ENCODE measurements at regions not wholly inside any gene's neighbourhood (a gene's known extent, or its start where the extent isn't known, plus 50 kb on each side); places are given as distances from the start of the nearest gene placed in this dataset.
A peak's percentile ranks its signal among the peaks of the same experiment; 100 is the strongest.

DNA sequence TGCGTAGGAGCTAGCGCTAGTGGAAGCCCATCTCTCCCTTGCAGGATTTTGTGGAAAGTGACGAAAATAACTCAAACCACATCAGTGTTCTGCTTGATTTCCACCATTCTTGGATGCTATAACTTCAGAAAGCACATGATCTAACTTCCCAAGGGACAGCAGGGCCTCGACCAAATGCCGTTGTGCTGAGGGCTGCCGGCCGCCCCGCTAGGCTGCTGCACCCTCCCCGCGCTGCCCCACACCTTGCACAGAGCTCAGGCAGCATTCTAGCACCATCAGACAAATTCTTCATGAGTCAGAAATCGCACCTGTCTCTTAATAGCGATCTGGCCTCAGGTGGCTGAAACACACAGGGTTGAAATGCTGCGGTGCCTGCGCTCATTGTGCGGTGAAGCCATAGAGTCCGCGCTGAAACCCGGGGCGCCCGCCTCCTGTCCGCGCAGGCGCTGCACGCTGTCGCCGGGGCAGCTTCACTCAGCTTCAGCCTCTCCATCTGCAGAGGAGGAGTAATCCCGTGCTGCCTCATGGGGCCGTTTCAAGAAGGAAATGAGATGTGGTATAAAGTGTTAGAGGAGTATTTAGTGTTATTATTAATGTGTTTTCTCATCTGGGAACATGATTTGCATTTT is 59.2 kb upstream of the B3GAT1 start:
- in situ Hi-C loops (cut with MboI; ENCODE audit: low pct_unique_long_range_greater_than_20kb, low sequenced_read_pairs, unreplicated experiment): no loop called here
- DNase-seq (ENCODE audit: low spot score): no peak

GRCh38 chr11:134470238-134470637 is 58.2 kb upstream of the B3GAT1 start:
- TF ChIP-seq, protein P1, sequence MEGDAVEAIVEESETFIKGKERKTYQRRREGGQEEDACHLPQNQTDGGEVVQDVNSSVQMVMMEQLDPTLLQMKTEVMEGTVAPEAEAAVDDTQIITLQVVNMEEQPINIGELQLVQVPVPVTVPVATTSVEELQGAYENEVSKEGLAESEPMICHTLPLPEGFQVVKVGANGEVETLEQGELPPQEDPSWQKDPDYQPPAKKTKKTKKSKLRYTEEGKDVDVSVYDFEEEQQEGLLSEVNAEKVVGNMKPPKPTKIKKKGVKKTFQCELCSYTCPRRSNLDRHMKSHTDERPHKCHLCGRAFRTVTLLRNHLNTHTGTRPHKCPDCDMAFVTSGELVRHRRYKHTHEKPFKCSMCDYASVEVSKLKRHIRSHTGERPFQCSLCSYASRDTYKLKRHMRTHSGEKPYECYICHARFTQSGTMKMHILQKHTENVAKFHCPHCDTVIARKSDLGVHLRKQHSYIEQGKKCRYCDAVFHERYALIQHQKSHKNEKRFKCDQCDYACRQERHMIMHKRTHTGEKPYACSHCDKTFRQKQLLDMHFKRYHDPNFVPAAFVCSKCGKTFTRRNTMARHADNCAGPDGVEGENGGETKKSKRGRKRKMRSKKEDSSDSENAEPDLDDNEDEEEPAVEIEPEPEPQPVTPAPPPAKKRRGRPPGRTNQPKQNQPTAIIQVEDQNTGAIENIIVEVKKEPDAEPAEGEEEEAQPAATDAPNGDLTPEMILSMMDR (IDR thresholded peaks at IDR 0.05; ENCODE audit: extremely low read depth, insufficient read depth, missing control alignments): no peak
- in situ Hi-C loops (cut with MboI; ENCODE audit: low pct_unique_long_range_greater_than_20kb, low sequenced_read_pairs, unreplicated experiment): no loop called here

More for the DNA sequence above, 59.2 kb upstream of the B3GAT1 start:
- TF ChIP-seq, protein P1 (IDR thresholded peaks at IDR 0.05; ENCODE audit: extremely low read depth, insufficient read depth, missing control alignments): no peak

DNA sequence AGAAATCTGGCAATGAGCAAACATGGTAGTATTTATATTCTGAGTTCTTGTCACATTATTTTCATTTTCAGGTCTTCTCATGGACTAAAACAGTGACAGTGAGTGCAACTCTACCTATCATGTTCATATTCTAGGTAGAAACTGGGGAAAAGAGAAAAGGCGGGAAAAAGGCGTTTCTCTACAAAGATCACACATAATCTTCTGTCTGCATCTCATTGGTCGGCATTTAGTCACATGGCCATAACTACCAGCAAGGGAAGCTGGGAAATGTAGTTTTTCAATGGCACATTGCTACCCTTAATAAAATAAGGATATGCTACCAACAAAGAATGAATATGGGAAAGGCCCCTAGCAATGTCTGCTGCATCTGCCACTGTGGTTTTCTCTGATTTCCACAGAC is 57.6 kb upstream of the B3GAT1 start:
- DNase-seq (ENCODE audit: low spot score): peak; percentile 45
- in situ Hi-C loops (cut with MboI; ENCODE audit: low pct_unique_long_range_greater_than_20kb, low sequenced_read_pairs, unreplicated experiment): no loop called here
- TF ChIP-seq, protein P1 (IDR thresholded peaks at IDR 0.05; ENCODE audit: extremely low read depth, insufficient read depth, missing control alignments): no peak

More at GRCh38 chr11:134470238-134470637, 58.2 kb upstream of the B3GAT1 start:
- no peak for DNase-seq (ENCODE audit: low spot score)

- in situ Hi-C loops (cut with MboI; ENCODE audit: low pct_unique_long_range_greater_than_20kb, low sequenced_read_pairs, unreplicated experiment): no loop called here
- TF ChIP-seq, protein P1 (IDR thresholded peaks at IDR 0.05; ENCODE audit: extremely low read depth, insufficient read depth, missing control alignments): no peak
- no peak for DNase-seq (ENCODE audit: low spot score)
These were observed 56.8 kb upstream of the B3GAT1 start for GRCh38 chr11:134468796-134469195.

DNA sequence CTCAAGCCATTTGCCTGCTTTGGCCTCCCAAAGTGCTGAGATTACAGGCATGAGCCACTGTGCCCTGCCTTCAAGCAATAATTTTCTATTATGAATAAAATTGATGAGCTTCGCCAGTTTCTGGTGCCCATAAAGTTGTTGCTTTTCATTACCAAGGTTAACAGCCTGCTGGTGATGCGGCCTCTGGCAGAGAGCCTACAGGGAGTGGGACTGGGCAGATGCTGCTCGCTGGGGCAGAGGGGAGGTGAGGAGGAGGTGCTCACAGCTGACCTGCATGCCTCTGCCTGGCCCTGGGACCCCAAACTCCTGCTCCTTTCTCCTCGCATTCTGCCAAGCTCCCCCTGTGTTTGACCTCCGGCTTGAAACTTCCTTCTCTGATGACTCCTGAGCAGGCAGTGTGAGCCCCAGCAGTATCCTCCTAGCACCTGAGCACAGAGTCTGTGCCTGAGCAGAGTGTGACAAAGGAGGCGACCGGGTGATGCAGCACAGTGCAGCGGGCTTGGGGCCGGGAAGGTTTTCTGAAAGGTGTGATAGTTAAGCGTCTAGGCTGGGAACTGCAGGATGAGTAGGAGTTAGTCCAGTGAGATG is 56.1 kb upstream of the B3GAT1 start:
- TF ChIP-seq, protein P1 (IDR thresholded peaks at IDR 0.05; ENCODE audit: extremely low read depth, insufficient read depth, missing control alignments): no peak
- in situ Hi-C loops (cut with MboI; ENCODE audit: low pct_unique_long_range_greater_than_20kb, low sequenced_read_pairs, unreplicated experiment): no loop called here
- no peak for DNase-seq (ENCODE audit: low spot score)

- in situ Hi-C loops (cut with MboI; ENCODE audit: low pct_unique_long_range_greater_than_20kb, low sequenced_read_pairs, unreplicated experiment): no loop called here
- DNase-seq (ENCODE audit: low spot score): no peak
- TF ChIP-seq, protein P1 (IDR thresholded peaks at IDR 0.05; ENCODE audit: extremely low read depth, insufficient read depth, missing control alignments): no peak
These were observed 54.8 kb upstream of the B3GAT1 start for GRCh38 chr11:134466610-134467567.
